GM20000 (cell line): ENCODE measurements at regions not wholly inside any gene's neighbourhood (a gene's known extent, or its start where the extent isn't known, plus 50 kb on each side); places are given as distances from the start of the nearest gene placed in this dataset.
A peak's percentile ranks its signal among the peaks of the same experiment; 100 is the strongest.

Experiments
- DNase-seq: peaks from one replicate; pipeline ENCODE4 v3.0.0; 2012; ENCODE audit warnings: low spot score
- TF ChIP-seq, protein P1 (sequence below): IDR thresholded peaks from 2 replicates; pipeline ENCODE4 v1.5.1; 2012; ENCODE audit warnings: mild to moderate bottlenecking, control low read depth; ENCODE audit errors: extremely low read depth, missing control alignments

DNA sequence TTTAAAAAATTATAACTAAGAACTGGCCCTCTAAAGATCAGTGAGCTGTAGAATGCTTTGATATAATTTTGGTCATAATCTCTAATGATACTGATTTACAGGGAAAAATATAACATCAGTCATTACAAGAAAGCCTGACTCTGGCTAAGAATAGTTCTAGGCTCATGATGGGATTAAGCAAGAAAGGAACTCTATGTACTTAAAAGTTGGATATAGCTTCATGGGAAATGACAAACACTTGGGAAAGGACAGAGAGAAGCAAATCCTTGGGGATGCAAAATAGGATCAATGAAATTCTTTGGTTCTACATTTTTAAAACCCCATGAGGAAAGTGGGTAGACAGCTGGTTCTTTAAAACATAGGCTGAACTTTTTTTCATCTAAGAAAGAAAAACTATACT lies 472.7 kb upstream of the NR2F2 start:
- no peak for DNase-seq
- TF ChIP-seq, protein P1, sequence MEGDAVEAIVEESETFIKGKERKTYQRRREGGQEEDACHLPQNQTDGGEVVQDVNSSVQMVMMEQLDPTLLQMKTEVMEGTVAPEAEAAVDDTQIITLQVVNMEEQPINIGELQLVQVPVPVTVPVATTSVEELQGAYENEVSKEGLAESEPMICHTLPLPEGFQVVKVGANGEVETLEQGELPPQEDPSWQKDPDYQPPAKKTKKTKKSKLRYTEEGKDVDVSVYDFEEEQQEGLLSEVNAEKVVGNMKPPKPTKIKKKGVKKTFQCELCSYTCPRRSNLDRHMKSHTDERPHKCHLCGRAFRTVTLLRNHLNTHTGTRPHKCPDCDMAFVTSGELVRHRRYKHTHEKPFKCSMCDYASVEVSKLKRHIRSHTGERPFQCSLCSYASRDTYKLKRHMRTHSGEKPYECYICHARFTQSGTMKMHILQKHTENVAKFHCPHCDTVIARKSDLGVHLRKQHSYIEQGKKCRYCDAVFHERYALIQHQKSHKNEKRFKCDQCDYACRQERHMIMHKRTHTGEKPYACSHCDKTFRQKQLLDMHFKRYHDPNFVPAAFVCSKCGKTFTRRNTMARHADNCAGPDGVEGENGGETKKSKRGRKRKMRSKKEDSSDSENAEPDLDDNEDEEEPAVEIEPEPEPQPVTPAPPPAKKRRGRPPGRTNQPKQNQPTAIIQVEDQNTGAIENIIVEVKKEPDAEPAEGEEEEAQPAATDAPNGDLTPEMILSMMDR, result no peak

DNA sequence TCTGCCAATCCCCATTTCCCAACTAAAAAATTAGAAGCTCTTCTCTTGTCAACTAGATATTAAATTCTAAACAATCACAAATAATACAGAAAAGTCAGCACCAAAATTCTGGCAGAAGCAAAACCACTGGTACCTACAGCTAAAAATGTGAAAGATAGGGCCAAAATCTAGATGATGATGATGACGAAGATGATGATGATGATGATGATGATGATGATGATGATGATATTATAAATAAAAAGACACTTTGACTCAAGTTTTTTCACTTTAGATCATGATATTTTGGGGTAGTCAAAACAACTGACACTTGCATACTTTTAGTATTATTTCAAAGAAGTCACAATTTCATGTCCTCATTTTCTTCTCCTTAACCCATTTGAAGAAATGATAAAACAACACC lies 470.1 kb upstream of the NR2F2 start:
- DNase-seq, result no peak
- TF ChIP-seq, protein P1, result no peak

DNA sequence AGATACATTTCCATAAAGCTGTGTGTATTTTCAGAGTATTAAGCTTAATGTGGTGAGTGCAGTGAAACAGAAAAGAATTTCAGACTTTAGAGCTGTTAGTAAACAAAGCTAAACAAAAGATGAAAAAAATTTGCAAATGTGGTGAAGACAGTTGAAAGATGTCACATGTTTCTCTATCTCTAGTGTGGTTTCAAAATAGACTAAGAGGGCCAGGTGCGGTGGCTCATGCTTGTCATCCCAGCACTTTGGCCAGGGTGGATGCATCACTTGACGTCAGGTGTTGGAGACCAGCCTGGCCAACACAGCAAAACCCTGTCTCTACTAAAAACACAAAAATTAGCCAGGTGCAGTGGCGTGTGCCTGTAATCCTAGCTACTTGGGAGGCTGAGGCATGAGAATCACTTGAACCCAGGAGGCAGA lies 466.0 kb upstream of the NR2F2 start:
- DNase-seq, result peak; percentile 9
- TF ChIP-seq, protein P1, result no peak

DNA sequence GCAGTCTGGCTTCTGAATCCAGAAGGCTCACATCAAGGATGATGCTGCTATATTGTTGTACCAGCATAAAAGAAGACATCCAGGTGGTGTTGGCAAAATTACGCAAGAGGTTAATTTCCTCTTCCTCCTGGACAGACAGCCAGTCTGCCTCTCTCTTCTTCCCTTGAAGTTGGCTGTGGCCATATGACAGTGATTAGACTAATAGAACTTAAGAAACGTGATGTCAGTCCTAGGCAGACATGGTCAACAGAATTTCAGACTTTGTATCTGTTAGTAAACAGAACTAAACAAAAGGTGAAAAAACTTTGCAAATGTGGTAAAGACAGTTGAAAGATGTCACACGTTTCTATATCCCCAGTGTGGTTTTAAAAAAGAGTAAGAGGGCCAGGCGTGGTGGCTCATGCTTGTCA lies 465.2 kb upstream of the NR2F2 start:
- no peak for DNase-seq

DNA sequence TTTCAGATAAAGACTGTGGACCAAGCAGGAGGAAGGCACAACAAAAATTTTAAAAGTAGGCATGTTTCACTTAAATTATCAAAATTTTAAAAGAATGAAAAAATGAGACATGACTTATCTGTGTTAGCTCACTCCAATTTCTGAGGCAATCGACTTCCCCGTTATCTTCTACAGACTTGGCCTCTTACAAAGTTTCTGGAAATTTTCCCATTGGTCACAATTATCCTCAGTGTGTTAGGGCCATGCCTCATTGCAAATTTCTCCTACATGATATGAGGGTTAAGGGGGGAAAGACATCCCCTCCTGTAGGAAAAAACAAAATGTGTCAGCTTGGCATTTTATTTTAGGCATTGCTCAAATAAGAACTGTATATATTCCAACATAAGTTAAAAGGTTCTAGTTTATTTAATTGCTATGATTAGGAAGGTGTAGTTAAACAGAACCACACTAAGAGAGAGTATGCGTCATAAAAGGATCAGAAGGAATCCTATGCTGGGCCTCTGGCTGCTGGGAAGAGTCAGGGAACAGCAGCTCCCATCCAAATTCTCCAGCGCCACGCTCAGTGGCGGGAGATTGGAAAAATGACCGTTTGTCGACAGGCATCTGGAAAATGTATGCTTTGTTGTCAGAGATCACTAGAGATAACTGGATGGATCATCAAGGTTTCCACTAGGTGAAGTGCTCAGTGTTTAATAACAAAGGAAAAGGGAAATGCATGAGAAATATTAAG lies 463.6 kb upstream of the NR2F2 start:
- TF ChIP-seq, protein P1, result no peak
- no peak for DNase-seq

More for the DNA sequence above, 465.2 kb upstream of the NR2F2 start:
- TF ChIP-seq, protein P1, result no peak

DNA sequence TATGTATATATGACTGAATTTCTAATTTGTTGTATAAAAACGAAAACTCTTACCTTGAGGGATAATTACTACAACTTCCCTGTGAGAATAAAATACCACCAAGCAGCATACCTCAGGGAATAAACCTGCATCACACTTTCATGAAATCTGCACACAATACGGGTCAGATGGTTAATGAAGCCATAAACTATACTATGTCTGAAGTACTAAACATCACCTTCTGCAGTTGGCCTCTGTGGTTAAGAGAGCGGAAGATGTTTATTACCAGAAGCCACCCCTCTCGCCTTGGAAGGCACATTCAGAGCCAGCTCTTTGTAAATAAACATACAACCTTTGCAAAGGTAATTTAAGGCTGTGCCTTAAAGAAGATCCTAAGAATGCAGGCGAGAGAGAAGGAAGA lies 462.1 kb upstream of the NR2F2 start:
- DNase-seq, result no peak
- TF ChIP-seq, protein P1, result no peak

DNA sequence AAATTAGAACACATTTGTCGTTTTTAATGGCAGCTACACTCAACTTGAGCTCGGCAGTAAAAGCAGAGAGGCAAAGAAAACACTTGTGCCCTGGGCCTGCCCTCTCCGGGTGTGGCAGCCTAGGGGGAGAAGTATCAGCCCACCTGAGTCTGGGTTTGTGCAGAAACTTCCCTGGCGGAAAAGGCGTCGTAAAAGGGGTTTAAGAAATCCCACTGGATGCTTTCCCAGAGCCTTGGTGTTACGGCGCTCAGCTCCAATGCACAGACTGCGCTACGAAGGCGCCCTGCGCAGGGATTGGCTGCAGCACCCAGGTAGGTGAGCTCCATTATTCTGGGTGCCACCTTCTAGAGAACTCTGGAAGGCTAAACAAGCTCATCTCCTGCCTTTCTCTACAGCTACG lies 461.5 kb upstream of the NR2F2 start:
- DNase-seq, result no peak
- TF ChIP-seq, protein P1, result no peak
